ENCODE measurements at regions not wholly inside any gene's neighbourhood (a gene's known extent, or its start where the extent isn't known, plus 50 kb on each side); places are given as distances from the start of the nearest gene placed in this dataset.
"Not testable (repeated sequence)": the region's sequence is repeated elsewhere in the genome, so short reads cannot be mapped to it uniquely, and the experiment has no call there.

- DNase-seq = no peak
These were observed 1117.2 kb upstream of the MIR17HG start for GRCh38 chr13:90230311-90230710.

- no peak for DNase-seq
These were observed 1115.2 kb upstream of the MIR17HG start for GRCh38 chr13:90232291-90232690.

GRCh38 chr13:90233933-90234672 lies 1113.4 kb upstream of the MIR17HG start:
- DNase-seq = no peak

DNA sequence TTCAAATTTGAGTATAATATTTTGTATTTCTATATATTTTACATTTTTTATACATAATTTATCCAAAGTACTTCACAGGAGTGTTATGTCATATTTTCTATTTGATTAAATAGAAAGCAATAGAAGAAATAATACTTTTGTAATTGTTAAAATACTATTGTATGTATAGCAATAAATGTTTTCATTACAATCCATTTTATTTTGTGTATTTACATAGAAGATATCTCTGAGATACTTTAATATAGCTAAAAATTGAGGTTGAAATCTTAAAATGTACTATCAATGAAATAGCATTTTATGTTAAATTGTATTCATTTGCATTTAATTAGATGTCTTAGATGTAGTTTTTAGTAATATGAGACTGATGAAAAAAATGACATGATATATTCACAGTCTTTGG lies 1109.6 kb upstream of the MIR17HG start:
- no peak for DNase-seq

DNA sequence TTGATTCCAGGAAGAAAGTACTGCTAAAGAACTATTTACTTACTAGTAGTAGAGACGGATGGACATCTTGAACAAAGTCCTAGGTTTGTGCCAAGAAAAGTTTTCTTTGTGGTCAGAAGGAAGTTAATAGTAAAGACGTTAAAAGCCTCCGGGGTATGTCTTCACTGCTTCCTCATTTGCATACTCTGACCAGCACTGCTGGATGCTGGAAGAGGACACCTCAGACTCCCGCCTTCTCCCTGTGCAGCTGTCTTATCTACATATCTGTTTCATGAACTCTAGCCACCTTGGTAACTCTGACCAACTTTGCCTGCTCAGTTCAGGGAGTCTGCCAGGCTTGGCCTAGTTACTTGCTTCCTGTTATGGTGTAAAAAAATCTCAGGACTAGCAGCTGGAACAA lies 1109.1 kb upstream of the MIR17HG start:
- DNase-seq = no peak

- DNase-seq = no peak
These were observed 1108.4 kb upstream of the MIR17HG start for GRCh38 chr13:90239130-90239529.

DNA sequence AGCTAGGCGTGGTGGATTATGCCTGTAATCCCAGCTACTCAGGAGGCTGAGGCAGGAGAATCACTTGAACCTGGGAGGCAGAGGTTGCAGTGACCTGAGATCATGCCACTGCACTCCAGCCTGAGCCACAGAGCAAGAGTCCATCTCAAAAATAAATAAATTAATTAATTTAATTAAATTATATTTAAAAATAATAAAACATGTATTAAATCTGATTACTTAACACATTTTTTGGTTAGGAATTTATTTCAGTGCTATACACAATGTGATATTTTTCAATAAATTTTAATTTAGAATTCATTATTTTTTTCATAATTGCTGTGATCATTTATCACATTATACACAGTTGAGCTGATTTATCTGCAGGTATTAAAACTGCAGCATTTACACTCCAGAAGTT lies 1101.5 kb upstream of the MIR17HG start:
- no peak for DNase-seq

- DNase-seq = no peak
These were observed 1100.7 kb upstream of the MIR17HG start for GRCh38 chr13:90246687-90247345.

DNA sequence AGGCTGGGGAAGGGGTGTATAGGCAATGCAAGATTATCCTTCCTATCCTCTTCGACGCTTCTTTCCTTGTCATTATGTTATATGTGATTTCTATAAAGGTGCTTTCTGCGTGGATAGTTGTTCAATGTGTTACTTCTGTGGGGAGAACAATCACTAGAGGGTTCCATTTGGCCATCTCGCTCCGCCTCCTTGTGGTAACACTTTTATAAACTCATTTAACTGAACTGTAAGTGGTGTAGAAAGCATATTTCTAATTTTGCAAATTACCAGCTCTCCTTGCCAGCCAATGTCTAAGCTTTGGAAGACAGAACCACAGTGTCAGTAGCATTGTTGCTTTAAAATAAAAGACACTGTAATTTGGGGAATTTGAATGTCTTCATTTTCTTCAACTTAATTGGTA lies 1093.7 kb upstream of the MIR17HG start:
- no peak for DNase-seq

- DNase-seq = no peak
These were observed 1093.0 kb upstream of the MIR17HG start for GRCh38 chr13:90254437-90254836.

- no peak for DNase-seq
These were observed 1090.7 kb upstream of the MIR17HG start for GRCh38 chr13:90256746-90257145.

GRCh38 chr13:90258129-90258528 lies 1089.4 kb upstream of the MIR17HG start:
- DNase-seq = no peak

- DNase-seq = no peak
These were observed 1086.1 kb upstream of the MIR17HG start for GRCh38 chr13:90261343-90261742.

DNA sequence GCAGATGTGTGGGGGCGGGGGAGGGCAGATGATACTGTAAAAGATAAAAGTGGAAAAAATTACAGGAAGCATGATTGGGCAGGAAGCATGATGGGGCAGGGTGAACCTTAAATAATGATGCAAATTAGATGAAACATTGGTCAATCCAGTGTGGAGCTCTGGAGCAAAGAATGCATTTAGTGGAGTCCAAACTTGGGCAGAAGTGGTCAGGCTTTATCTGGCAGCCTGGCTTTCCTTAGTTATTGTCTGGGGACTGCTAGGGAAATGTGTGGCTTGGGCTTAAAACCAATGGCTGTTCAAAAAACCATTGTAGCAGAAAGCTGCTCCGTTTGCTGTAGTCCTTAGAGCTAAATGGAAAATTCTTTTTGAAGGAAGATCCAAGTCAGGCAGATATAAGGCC lies 1077.3 kb upstream of the MIR17HG start:
- DNase-seq = no peak

- DNase-seq = no peak
These were observed 1075.1 kb upstream of the MIR17HG start for GRCh38 chr13:90272356-90272755.

DNA sequence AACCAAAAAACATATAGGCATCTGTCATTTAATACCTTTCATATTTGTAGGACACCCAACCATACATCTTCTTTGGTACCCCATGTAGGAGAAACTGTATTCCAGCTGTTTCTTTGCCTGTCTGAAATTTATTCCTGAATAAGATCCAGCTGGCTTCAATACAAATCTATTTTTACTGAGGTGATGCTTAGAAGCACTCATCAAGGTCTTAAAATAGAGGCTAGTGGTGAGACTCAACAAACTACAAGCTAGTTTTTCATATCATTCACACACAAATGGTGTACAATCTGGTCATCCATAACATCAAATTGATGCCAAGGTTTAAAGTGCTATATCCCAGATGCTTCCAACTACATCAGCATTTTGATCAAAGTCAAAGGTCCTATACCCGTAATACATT lies 1071.3 kb upstream of the MIR17HG start:
- no peak for DNase-seq

DNA sequence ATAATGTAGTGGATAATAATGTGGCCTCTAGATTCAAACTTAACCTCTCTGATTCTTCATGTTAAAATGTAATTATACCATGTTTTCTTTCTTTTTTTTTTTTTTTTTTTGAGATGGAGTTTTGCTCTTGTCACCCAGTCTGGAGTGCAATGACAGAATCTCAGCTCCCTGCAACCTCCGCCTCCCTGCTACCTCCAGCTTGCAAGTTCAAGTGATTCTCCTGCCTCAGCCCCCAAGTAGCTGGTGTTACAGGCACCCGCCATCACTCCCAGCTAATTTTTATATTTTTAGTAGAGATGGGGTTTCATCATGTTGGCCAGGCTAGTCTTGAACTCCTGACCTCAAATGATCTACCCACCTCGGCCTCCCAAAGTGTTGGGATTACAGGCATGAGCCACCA lies 1069.3 kb upstream of the MIR17HG start:
- not testable (repeated sequence) for DNase-seq

DNA sequence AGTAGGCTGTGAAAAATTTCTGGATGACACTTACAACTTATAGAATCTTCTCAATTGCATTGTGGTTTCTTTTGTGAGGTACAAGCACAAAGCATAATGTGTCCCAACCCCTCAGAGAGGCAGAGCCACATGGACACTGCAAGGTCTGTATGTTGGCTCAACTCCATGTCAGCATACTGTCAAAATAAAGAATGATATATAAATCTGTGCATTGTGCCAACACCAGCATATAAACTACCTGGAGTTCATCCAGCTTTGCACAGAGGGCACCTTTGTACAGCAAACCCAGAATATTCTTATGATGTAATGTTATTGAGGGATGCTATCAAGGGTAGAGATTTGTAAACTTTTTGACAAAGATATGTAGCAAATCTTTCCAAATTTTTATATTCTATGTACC lies 1065.8 kb upstream of the MIR17HG start:
- no peak for DNase-seq

- DNase-seq = no peak
These were observed 1060.0 kb upstream of the MIR17HG start for GRCh38 chr13:90287521-90287920.

DNA sequence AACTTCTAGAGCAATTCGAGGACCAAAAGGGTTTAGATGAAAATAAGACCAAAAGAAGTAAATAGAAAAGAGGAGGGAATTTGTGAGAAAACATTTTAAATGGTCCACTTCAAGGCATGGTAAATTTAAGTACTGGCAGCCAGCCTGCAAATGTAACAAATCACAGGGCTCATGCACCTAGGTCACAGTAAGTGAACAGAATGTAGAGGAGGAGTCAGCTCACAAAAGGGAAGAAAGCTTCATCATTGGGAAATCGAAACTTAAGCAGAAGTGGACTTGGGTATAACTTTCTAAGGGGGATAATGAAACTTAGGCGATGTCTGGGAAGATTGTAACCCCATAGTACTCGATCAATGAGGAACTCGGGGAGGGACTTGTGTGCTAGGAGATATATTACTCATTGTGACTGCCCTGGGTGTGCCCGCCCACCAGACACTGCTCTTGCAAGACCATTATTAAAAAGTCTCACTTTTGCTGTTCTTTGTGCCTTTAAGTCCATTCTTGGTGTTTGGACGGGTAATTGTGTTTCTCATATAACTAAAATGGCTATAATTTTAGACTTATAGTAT lies 1053.6 kb upstream of the MIR17HG start:
- no peak for DNase-seq

DNA sequence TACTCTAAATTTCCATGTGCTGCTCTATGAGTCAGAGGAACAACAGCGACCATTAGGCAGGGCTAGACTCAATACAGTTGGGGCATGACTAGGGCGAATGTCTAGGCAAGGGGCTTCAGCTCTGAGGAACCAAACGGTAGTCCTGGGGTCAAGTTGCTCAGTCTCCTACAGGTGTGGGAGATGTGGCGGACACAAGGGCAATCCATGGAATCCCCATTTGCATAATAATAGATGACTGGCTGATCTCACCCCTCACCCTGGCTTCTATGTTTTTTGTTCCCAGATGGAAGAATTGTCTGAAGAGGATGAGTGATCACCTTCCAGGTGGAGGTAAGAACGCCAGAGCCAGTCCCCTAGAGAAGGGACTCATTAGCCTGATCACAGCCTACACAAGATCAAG lies 1048.2 kb upstream of the MIR17HG start:
- DNase-seq = no peak

DNA sequence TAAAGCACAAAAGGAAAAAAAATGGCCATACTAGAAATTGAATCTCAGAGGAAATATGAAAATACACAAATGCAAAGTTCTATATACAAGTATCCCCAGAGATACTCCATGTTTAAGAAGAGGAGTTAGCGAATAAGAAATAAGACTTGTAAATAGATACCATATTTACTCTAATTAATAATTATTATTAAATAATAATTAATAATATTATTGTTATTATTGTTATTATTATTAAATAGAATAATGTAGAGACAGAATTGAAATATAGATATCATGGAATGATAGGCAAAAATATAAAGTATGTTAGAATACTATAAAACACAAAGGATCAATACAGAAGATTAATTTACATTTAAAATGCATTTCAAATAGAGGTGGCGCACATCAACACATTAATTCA lies 1047.5 kb upstream of the MIR17HG start:
- DNase-seq = no peak

DNA sequence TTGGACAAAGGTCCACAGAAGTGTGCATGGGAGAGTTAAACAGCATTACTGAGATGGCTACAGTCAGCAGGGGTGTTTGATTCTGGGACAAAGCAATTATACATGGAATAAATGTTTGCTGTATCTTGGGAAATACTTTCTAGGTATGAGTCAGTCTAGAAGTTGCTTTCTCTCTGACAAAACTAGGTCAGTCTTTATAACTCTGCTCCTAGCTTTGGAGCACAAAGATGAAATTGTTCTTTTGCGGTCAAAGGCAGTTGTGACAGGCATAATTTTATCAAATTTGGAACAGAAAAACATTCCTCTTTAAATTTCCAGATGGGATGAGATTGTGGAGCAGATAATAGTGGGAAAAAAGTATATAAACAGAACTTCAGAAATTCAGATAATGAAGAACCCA lies 1045.4 kb upstream of the MIR17HG start:
- DNase-seq = no peak

- no peak for DNase-seq
These were observed 1041.7 kb upstream of the MIR17HG start for GRCh38 chr13:90305796-90306195.

DNA sequence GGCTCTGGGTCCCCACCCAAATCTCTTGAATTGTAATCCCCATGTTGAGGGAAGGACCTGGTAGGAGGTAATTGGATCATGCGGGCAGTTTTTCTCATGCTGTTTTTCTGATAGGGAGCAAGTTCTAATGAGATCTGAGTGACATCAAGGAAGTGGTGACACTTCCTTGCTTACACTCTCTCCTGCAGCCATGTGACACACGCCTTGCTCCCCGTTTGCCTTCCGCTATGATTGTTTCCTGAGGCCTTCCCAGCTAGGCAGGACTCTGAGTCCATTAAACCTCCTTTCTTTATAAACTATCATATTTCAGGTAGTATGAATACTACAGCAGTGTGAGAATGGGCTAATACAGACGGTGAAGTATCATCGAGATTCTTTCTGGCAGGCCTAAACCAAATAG lies 1040.4 kb upstream of the MIR17HG start:
- DNase-seq = no peak

Measured in NCI-H1417 treated with DMSO at 0.1 percent for 48 hours (cell line).